Breast epithelium (tissue), 4 donors: ENCODE measurements at regions not wholly inside any gene's neighbourhood (a gene's known extent, or its start where the extent isn't known, plus 50 kb on each side); places are given as distances from the start of the nearest gene placed in this dataset.

Source experiments
- DNase-seq, 2 donors: peaks; one replicate each; pipeline ENCODE4 v3.0.0-alpha.2; 2019; ENCODE audit warnings: low spot score in 2 of 2
- H3K27ac ChIP-seq, 2 donors: fragments of 200-600 bp; sonication (generic) in 1 of 2; one replicate each; pipeline ENCODE4 v1.5.1; 2016 to 2019; ENCODE audit warnings: mild to moderate bottlenecking in 1 of 2
- H3K27me3 ChIP-seq, 2 donors: fragments of 200-600 bp; sonication (generic) in 1 of 2; one replicate each; pipeline versions ENCODE4 v1.5.1 to v1.6.0; 2017 to 2019; ENCODE audit warnings: control low read depth in 1 of 2, mild to moderate bottlenecking in 1 of 2
- H3K36me3 ChIP-seq: fragments of 200-600 bp; one replicate; pipeline ENCODE4 v1.5.1; 2019
- H3K4me1 ChIP-seq, 2 donors: fragments of 200-600 bp; sonication (generic); one replicate each; pipeline ENCODE4 v1.5.1; 2016 to 2019; ENCODE audit warnings: control low read depth in 1 of 2
- H3K4me3 ChIP-seq, 3 donors: fragments of 200-600 bp; sonication (generic); 1 replicate in 2 of 3; 2 replicates in 1 of 3; pipeline ENCODE4 v1.5.1; 2016 to 2019; ENCODE audit warnings: mild to moderate bottlenecking in 3 of 3, moderate library complexity in 2 of 3
- H3K9me3 ChIP-seq, 2 donors: fragments of 200-600 bp; sonication (generic) in 1 of 2; one replicate each; pipeline ENCODE4 v1.5.1; 2016 to 2019; ENCODE audit warnings: control low read depth in 1 of 2
- CTCF ChIP-seq, 3 donors: fragments of 450-650 bp; IDR thresholded peaks; one replicate each; pipeline ENCODE4 v1.5.1; 2016 to 2017; ENCODE audit warnings: antibody characterized with exemption in 3 of 3, mild to moderate bottlenecking in 3 of 3, moderate library complexity in 3 of 3
- POLR2A ChIP-seq: fragments of 450-650 bp; IDR thresholded peaks from one replicate; pipeline ENCODE4 v1.6.1; 2016; ENCODE audit warnings: antibody characterized with exemption, mild to moderate bottlenecking, moderate library complexity
- POLR2AphosphoS5 ChIP-seq, 3 donors: sonication (generic); formaldehyde crosslinking; IDR thresholded peaks; one replicate each; pipeline ENCODE4 v1.6.1; 2017; ENCODE audit warnings: antibody characterized with exemption in 3 of 3
- intact Hi-C: fragments of 100-400 bp; cut with DNase I; formaldehyde crosslinking; loops from one replicate; pipeline ENCODE4 v1.15.1; 2023; ENCODE audit warnings: low total_unique reads

GRCh38 chr2:201974171-201975100 is 59.2 kb upstream of the FZD7 start:
- Histone ChIP-seq H3K4me3 (no peak overlapping the region), H3K27me3 (no peaks in the 10 kb centered on the region), H3K4me1 (peaks cover 0 to 6% of the 10 kb centered on the region in 2 donors), H3K36me3 (no peaks in the 10 kb centered on the region), H3K9me3 (no peaks in the 10 kb centered on the region), H3K27ac (peak overlapping the region; percentile 26 to 55)
- no peak for DNase-seq
- no peak for TF ChIP-seq CTCF (IDR thresholded peaks at IDR 0.05)
- no peak for TF ChIP-seq POLR2AphosphoS5 (IDR thresholded peaks at IDR 0.05)
- no peak for TF ChIP-seq POLR2A
- intact Hi-C loops, result no loop called here

GRCh38 chr2:201975434-201975833 is 58.2 kb upstream of the FZD7 start:
- Histone ChIP-seq H3K36me3 (no peaks in the 10 kb centered on the region), H3K27me3 (no peaks in the 10 kb centered on the region), H3K9me3 (no peaks in the 10 kb centered on the region), H3K4me1 (peaks cover 0 to 6% of the 10 kb centered on the region in 2 donors), H3K27ac (no peak overlapping the region), H3K4me3 (no peak overlapping the region)
- intact Hi-C loops, result no loop called here
- DNase-seq, result no peak
- TF ChIP-seq POLR2AphosphoS5 (IDR thresholded peaks at IDR 0.05), result no peak
- no peak for TF ChIP-seq CTCF (IDR thresholded peaks at IDR 0.05)
- TF ChIP-seq POLR2A, result no peak

GRCh38 chr2:201975964-201976612 is 57.6 kb upstream of the FZD7 start:
- Histone ChIP-seq H3K4me3 (no peak overlapping the region), H3K27me3 (no peaks in the 10 kb centered on the region), H3K9me3 (no peaks in the 10 kb centered on the region), H3K4me1 (peaks cover 0 to 6% of the 10 kb centered on the region in 2 donors), H3K36me3 (no peaks in the 10 kb centered on the region), H3K27ac (peak overlapping the region in 1 of 2 donors; percentile 75)
- TF ChIP-seq CTCF (IDR thresholded peaks at IDR 0.05) (no peak), POLR2A (no peak), POLR2AphosphoS5 (IDR thresholded peaks at IDR 0.05) (no peak)
- no peak for DNase-seq
- intact Hi-C loops, result no loop called here

- H3K36me3 ChIP-seq, result no peaks in the 10 kb centered on the region
- H3K4me3 ChIP-seq, result no peak overlapping the region
- peak overlapping the region in 1 of 2 donors; percentile 75 for H3K27ac ChIP-seq
- TF ChIP-seq POLR2A, result no peak
- TF ChIP-seq CTCF (IDR thresholded peaks at IDR 0.05), result no peak
- no peak for TF ChIP-seq POLR2AphosphoS5 (IDR thresholded peaks at IDR 0.05)
- no peaks in the 10 kb centered on the region for H3K27me3 ChIP-seq
- H3K9me3 ChIP-seq, result no peaks in the 10 kb centered on the region
- DNase-seq, result peak in 1 of 2 donors; percentile 43
- H3K4me1 ChIP-seq, result peaks cover 0 to 6% of the 10 kb centered on the region in 2 donors
- intact Hi-C loops, result no loop called here
Measured at GRCh38 chr2:201977651-201978050, 56.0 kb upstream of the FZD7 start.

GRCh38 chr2:201978333-201978732 is 55.3 kb upstream of the FZD7 start:
- Histone ChIP-seq H3K4me1 (peaks cover 0 to 6% of the 10 kb centered on the region in 2 donors), H3K36me3 (no peaks in the 10 kb centered on the region), H3K9me3 (no peaks in the 10 kb centered on the region), H3K27me3 (no peaks in the 10 kb centered on the region), H3K4me3 (no peak overlapping the region), H3K27ac (peak overlapping the region in 1 of 2 donors; percentile 75)
- TF ChIP-seq POLR2AphosphoS5 (IDR thresholded peaks at IDR 0.05), result no peak
- no peak for TF ChIP-seq CTCF (IDR thresholded peaks at IDR 0.05)
- no peak for TF ChIP-seq POLR2A
- intact Hi-C loops, result no loop called here
- DNase-seq, result no peak
